ENCODE measurements at regions not wholly inside any gene's neighbourhood (a gene's known extent, or its start where the extent isn't known, plus 50 kb on each side); places are given as distances from the start of the nearest gene placed in this dataset.
"Not testable (repeated sequence)": the region's sequence is repeated elsewhere in the genome, so short reads cannot be mapped to it uniquely, and the experiment has no call there.

DNA sequence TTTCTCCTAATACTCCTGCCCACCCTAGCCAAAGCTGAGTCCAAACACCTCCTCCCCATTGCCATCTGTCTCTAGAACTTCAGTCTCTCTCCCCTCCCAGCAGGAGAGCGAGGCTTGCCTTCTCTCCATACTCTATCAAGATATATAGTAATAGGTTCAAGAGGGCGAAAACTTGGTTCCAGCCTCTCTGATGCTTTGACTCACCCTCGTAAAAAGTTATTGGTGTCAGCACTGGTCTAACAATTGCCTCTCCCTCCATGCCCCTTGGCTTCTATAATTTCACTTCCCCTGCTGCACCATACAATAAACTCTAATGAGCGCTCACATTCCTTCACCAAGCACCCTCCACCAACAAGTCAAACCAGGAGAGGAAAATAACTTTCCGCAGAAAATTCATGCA lies 797.3 kb downstream of the BCL11A start:
- DNase-seq (ENCODE audit: low read depth in 2 of 2, low spot score in 1 of 2), result no peak

DNA sequence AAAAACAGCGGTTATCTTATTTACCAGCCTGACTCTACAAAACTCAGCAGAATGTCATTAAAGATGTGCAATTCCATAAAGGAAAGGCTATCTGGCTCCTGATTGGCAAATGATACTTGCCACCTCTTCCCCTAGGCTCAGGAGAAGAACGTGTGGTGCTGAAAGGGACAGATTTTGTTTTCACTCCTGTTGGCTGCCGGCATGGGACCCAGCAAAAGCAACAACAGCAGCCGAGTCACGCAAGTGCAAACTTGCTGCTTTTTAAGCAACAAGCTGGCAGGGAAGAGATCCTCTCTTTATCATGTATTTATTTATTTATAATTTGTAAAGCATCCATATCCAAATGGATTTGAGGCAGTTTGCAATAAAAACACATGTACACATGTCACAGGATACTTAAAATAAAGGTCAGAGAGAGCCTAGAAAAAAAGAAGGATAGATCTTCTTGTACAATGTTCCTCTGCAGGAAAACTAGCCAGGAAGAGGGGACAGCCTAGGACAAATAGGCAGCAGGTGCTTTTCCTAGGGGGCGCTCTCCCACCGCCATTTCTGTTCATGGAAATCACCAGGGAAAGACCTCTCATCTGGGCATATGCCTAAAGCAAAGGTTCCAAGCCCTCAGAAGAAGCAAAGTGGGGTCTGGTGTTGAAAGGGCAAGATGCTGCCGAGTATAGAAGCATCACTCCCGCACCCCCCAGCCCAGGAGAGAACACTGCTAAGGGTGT lies 799.3 kb downstream of the BCL11A start:
- DNase-seq (ENCODE audit: low read depth in 2 of 2, low spot score in 1 of 2), result no peak

DNA sequence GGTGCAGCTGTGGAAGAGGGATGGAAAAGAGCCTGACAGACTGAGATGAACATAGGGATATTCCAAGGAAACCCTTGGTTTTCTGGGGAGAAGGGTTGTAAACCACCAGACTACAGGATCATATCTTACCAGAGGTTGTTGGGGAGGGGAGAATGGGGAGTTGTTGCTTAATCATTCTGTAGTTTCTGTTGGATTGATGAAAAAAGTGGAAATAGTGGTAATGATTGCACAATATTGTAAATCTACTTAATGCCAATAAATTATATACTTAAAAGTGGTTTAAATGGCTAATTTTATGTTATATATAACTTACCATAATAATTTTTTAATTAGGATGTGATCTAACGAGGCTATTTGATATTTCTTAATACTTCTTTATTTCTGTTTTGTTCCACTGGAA lies 800.9 kb downstream of the BCL11A start:
- no peak for DNase-seq (ENCODE audit: low read depth in 2 of 2, low spot score in 1 of 2)

DNA sequence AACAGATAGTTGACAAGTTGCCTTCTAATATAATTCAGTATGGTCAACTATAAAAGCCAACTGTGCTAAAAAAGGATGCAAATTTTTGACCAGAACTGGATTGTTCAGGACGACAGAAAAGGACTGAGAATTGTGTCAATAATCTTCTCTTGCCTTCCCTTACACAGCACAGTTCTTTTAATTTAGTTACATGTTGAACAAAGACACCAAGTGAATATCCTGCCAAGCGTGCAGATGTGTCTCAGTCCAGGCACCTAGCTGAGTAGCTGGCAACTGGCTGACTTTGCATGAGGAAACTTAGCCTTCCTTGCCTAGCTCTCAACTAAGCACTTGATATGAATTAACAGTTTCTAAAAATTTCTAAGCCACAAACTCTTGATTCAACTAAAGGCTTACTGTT lies 801.4 kb downstream of the BCL11A start:
- no peak for DNase-seq (ENCODE audit: low read depth in 2 of 2, low spot score in 1 of 2)

DNA sequence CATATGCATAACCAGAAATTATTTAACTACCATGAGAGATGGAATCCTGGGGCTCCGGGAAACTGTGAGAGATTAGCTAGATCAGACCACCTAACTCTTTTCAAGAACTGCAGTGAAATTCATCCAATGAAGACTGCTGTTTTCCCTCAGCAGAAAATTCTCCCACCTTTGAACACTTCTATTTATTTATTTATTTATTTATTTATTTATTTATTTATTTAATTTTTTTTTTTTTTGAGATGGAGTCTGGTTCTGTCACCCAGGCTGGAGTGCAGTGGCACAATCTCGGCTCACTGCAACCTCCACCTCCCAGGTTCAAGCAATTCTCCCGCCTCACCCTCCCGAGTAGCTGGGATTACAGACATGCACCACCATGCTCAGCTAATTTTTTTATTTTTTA lies 802.2 kb downstream of the BCL11A start:
- not testable (repeated sequence) for DNase-seq (ENCODE audit: low read depth in 2 of 2, low spot score in 1 of 2)

DNA sequence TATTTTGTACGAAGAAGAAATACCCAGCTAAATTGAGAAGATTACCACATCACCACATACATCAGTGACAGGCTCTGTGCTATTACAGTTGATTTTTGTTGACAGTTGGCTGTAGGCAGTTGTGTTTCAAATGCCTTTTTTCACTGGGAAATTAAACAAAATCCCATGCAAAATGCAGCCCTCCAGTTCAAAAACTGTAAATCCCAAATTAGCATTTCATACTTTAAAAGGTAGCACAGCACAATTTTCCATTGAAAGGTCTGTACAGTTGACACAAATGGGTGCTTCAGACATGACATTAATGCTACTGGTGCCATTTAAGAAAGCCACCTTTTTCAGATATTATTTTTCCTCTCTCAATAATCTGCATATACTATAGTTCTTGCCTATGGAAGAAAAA lies 807.2 kb downstream of the BCL11A start:
- DNase-seq (ENCODE audit: low read depth in 2 of 2, low spot score in 1 of 2), result no peak

DNA sequence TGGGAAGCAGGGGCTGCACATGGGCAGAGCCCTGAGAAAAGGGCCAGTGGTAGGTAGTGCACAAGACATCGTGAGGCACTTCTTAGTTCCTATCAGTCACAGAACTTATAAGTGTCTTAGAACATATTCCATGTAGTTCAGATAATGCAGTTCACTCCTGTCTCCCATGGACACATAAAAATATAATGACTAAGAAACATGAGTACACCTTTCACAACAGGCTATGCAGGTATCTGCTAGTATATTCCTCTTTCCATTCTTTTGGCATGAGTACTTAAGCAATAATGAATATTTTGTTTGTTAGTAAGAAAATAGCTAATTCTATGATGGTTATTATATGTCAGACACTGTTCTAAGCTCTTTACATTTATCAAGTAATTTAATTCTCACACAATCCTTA lies 808.4 kb downstream of the BCL11A start:
- no peak for DNase-seq (ENCODE audit: low read depth in 2 of 2, low spot score in 1 of 2)

DNA sequence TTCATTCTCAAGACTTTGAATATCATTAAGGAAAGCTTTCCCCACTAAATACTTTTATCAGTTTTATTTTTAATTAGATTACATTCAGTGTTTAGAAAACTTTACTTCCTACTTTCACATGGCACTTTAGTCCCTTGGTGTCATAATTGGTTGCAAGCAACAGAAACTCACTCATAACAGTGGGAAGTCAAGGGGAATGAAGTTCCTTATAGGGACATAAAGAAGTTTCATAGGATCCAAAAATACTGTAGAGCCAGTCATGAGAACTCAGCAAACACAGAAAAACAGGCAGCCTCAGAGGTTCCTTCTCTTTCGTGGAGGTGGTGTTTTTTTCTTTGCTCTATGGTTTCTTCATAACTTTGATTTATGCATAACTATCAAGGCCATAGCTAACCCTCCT lies 809.0 kb downstream of the BCL11A start:
- DNase-seq (ENCODE audit: low read depth in 2 of 2, low spot score in 1 of 2), result no peak

DNA sequence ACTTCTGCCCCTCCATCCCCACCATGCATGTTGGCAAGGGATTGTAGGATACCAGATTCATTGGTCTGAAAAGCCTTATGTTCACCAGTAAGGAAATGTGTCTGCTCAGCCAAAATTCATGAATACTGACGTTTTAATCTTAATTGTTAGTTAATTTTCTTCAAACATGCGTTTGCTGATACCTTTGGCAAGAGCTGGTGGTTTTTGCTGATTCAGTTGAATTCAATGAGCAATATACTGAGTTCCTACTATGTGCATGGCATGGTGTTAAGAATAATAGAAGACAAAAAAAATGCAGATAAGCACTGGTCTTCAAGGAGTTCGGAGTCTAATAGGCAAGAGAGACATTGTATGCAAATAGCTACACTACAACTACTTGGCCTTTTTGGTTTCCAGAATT lies 811.6 kb downstream of the BCL11A start:
- DNase-seq (ENCODE audit: low read depth in 2 of 2, low spot score in 1 of 2), result no peak

DNA sequence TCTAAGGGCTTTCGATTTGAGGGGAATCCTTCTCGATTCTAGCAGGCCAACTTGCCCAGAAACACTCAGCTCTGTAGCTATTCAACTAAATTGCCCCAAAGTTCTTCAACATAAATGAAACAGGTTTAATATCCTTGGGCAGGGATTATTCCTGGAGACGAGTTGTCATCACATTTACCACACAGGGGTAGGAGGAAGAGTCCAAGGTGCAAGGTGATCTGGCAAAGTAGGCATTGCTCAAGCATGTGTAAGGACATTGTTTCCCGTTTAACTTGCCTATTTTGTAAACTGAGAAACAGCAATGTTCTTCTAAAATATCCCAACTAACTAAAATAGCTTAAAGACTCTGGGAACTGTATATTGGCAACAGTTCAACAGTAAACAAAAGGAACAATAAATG lies 814.3 kb downstream of the BCL11A start:
- no peak for DNase-seq (ENCODE audit: low read depth in 2 of 2, low spot score in 1 of 2)

DNA sequence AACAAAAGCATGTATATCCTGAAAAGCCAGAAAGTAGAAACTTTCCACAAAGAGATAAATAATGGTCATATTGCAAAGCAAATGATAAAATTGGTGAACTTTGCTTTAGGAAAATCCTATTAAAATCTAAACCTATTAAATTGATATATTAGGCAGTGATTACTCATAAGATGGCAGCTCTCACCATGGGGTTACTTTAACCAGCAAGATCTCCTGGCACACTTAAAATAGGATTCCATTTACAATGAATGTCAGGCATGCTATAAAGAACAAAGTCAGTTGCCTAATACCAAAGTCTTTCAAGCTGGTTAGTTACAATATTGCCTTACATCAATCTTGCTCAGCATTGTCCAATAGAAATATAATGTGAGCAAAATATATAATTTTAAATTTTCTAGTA lies 816.2 kb downstream of the BCL11A start:
- no peak for DNase-seq (ENCODE audit: low read depth in 2 of 2, low spot score in 1 of 2)

DNA sequence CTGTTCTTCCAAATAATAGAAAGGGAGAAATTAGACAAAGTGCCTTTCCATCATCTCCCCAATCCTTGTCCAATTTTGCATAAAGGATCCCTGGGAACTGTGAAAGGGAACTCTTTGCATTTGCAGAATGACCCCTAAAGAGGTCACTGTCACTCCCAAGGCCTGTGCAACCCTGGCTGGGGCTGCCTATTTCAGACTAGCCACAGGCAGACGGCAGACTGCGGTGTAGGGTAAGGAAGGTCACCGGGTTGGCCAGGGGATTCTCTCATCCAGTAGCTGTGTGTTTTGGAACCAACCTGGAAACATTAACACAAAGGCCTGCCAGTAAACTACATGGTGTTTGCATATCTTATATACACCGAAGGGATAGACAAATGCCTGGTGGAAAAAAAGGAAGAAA lies 818.7 kb downstream of the BCL11A start:
- no peak for DNase-seq (ENCODE audit: low read depth in 2 of 2, low spot score in 1 of 2)

DNA sequence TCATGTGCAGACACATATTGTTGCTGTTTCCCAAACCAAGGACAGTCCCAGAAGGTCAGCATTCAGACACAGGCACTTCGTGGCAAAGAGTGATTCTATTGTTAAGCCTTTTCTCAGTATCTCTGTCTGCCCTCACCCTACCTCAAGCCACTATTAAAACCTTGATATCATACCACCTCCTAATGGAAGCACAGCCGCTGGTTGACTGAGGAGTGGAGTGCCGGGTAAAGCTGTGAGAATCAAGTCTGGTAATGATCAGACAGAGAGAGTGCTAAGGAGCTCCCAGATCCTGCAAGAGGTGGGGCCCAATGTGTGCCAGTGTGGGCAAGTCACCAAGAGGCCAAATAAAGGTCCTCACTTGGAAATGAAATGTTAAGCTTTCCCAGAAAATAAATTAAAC lies 819.5 kb downstream of the BCL11A start:
- DNase-seq (ENCODE audit: low read depth in 2 of 2, low spot score in 1 of 2), result no peak

DNA sequence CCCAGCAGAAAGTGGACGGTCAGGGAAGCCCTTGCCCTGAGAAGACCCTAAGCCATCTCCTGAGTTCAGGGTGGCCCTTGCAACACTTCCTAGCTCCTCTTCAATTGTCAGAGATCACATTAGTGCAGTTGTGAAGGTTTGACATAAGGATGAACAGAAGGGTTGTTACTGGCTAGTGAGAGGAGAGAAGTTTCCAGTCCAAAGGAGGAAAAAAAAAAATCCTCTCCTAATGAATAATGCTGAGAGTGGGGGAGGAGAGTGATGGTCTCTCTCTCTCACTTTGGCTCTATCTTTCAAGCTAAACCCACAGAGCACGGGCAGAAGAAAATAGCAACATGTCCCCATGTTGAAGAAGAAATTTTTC lies 819.9 kb downstream of the BCL11A start:
- DNase-seq (ENCODE audit: low read depth in 2 of 2, low spot score in 1 of 2), result no peak

DNA sequence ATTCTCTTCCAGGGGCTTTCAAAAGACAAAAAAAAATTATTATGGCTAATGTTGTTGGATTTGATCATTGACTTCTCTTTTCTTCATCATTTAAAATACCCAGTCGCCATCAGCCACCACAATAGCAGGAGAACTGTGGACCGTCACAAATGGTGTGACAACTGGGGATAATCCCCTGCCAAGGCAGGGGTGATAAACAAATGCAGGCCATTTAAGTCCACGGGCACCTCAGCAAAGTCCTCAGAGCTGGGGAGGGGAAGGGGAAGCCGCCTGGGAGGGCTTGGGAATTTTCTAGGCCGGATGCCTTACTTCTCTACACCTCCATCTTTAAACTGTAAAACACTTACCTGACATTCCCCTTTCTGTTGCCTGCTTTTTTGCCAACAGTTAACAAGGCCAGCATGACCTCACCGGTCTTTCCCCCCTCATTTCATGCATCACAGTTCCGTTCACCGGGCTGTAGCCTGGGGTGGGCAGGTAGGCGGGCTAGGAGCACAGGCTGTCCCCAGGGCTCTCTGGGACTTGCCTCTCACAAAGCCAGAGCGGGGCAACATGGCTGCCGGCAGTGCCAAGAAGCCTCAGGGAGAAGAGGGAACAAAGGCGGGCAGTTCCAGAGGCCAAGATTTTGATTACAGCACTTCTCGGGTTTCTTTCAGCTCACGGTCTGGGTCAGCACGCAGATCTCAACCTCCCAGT lies 820.4 kb downstream of the BCL11A start:
- no peak for DNase-seq (ENCODE audit: low read depth in 2 of 2, low spot score in 1 of 2)

DNA sequence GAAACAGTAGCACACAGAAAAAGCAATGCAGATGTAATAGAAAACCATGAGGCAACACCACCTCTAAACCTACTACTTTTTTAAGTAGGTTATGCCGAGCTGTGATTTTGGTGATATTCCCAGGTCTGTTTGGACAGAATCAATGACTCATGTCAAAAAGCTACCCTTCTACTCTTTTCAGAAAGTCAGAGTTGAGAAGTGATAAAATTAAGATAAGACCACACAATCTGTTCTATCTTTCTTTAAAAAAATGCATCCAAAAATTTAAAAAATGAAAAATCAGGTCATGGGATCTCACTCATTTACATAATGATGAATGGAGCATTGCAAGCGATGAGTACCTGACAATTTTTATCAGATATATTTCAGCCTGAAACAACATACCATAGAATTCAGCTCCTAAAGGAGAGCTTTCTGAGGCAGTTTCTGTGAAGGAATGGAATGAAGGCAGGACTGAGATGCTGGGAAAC lies 826.3 kb downstream of the BCL11A start:
- DNase-seq (ENCODE audit: low read depth in 2 of 2, low spot score in 1 of 2), result no peak

DNA sequence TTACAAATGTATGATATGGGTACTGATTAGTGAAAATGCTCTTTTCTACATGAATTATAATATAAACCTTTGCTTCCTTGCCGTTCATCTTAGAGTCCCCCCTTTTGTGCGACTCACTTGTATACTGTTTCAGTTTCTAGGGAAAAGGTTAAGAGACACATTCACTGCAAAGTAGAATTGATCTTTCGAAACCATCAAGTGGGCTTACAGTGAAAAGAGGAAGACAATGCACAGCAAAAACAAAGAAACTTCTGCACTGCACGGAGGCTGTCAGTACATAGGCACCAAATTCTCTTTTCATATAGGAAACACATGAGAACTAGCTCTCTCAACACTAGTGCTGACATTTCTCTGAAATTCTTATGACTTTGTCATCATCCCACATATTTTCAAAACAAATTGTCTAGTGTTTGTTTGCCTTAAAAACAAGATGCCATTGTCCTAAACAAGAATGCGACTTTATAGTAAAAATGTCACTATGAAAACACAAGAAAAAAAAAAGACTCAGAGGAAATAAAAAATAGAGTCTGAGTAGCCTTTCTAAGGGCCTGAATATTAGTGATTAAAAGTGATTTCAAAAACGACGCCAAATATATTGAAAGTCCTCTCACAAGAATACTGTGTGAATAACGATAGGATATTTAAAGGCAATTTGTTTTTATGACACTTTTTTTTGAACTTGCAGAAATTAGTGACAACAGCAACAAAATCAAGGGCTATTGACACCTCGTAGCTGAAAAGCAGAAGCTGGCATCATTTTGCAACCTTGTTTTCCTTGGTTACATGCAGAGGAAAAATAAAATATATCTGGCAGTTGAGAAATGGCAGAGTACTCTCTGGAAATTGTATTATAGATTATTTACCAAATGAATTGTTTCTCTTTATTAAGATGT lies 827.0 kb downstream of the BCL11A start:
- no peak for DNase-seq (ENCODE audit: low read depth in 2 of 2, low spot score in 1 of 2)

DNA sequence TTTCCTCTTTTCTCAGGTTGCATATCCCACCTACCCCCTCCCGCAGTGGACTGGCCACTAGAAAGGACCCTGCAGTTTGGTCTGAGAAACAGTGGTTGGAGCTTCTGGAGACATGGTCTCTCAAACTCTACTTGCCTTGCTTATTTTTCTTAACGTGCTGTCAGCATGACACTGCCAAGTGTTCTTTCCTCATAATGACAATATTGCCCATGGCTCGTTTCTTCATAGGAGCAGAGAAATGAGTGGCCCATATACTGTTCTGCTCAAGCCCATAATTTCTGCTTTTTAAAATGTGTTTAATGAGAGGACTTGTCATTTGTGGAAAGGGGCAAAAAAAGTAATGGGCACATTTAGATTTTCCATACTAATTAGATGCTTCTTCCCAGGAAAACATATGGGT lies 828.7 kb downstream of the BCL11A start:
- no peak for DNase-seq (ENCODE audit: low read depth in 2 of 2, low spot score in 1 of 2)

DNA sequence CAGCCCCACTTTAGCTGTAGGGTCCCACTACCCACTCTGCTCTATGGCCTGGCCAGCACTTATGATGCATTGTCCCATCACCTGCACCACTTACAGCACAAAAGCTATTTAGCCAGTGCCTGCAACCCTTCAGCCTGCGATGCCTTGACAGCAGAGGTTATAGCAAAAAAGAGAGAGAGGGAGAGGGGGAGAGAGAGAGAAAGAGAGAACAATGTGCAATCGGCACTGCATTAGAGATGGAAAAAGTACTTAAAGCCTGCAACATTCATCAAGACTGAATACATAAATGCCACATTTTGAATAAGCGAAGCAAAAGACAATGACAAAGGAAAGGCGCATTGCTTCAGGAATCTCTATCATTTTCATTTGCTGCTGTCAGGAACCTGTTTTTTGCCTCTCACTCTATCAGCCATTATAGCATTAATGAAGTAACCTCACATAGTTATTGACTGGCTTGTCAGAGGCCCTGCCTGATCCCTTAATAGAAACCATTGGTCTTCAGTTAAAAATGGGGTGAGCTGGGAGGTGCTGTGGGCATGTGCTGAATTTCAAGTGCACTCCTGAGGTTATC lies 833.1 kb downstream of the BCL11A start:
- no peak for DNase-seq (ENCODE audit: low read depth in 2 of 2, low spot score in 1 of 2)

DNA sequence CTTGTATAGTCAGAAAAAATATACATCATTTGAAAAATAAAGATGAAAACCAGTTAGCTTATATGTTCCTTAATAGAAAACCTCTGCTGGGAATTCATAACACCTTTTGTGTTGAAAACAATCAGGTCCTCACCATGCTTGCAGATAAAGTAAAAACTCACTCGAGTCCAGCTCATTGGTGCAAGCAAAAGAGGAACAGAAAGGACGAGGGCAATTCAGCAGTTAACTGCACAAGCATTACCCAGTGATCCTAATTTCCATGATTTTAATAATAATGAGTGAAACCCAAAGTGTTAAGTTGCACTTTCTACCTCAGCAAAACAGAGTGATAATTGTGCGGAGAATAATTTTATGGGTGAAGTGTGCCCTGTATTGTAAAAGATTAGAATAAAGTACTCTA lies 839.9 kb downstream of the BCL11A start:
- DNase-seq (ENCODE audit: low read depth in 2 of 2, low spot score in 1 of 2), result no peak

DNA sequence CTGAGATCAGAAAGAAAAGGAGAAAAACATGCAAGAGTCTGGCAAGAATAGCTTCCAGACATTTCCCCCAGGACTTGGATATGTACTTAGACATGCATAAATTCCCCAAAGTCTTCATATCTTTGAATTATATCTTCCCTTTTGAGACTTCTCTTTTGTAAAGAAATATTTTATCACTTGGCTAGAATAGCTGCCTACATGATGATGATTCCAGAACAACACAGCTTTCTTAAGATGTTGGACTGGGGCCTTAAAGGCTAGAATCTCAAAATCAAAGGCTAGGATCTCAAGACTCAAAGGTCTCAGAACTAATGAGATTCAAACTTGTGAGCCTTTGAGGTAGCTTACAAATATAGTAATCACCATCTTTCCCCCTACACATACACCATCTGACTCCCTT lies 842.3 kb downstream of the BCL11A start:
- no peak for DNase-seq (ENCODE audit: low read depth in 2 of 2, low spot score in 1 of 2)

DNA sequence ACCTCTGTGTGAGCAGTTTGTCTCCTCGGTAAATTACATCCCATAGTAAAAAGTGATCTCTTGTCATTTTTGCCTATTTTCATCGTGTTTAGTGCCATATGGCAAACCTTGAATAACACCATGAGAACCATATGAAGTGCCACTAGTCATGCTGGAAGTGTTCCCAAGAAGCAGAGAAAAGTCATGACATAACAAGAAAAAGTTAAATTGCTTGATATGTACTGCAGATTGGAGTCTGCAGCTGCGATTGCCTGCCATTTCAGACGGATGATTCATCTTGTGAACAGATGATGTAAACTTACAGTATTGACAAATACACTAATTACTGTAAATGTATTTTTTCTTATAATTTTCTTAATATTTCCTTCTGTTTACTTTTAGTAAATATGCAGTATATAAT lies 846.7 kb downstream of the BCL11A start:
- no peak for DNase-seq (ENCODE audit: low read depth in 2 of 2, low spot score in 1 of 2)
